ENCODE measurements at regions not wholly inside any gene's neighbourhood (a gene's known extent, or its start where the extent isn't known, plus 50 kb on each side); places are given as distances from the start of the nearest gene placed in this dataset.

DNA sequence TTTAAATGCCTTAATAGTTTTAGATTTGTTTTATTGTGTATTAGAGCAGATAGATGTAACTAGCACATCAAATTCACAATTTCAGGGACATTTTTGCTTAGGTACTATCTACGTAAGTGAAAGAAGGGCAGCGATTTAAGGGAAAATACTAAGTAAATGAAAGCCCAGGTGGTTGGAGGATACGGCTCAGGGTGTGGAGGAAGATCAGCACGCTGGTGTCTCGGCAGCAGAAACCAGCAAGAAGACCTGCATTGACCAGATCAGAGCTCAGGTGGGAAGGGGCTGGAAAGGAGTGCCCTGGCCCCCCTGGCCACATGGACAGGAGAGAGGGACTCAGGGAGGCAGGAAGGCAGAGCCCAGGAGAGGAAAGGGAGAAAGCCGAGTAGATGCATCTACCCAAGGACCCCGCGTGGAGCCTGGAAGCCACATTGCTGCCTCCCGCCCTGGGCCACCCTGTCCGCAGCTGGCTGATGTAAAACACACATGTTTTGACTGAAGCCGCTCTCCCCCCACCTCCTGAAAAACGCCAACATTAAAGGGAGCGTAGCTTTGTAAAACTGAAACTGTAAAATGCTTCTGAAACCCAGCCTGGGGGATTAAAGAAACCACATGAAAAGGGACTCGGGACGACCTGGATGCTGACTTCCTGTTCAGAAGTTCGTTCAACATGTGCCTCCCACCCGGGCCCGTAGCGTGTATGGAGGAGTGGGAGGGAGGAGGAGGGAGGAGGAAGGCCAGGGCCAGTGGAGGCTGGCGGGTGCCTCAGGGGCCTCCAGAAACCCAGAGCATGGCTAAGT is 72.6 kb upstream of the TARDBP start:
- TF ChIP-seq CTCF (IDR thresholded peaks at IDR 0.05 in 4 of 5, conservative IDR thresholded peaks at IDR 0.05 in 1 of 5), result no peak
- no peak for TF ChIP-seq POLR2A (IDR thresholded peaks at IDR 0.05)

Measured in gastrocnemius medialis (tissue), 4 donors.